GM10248 (cell line): ENCODE measurements at regions not wholly inside any gene's neighbourhood (a gene's known extent, or its start where the extent isn't known, plus 50 kb on each side); places are given as distances from the start of the nearest gene placed in this dataset.

Experiments used
- CTCF ChIA-PET: fragments of 300-600 bp; sonication (Branson Sonifier 250); formaldehyde crosslinking; extraction: SDS; loops from one replicate; lab custom pipeline; 2021; ENCODE audit warnings: antibody characterized with exemption; lab: Yijun Ruan, JAX
- POLR2A ChIA-PET: fragments of 350-650 bp; sonication (Branson Sonifier 250); formaldehyde crosslinking; extraction: SDS; loops from one replicate; lab custom pipeline; 2020; ENCODE audit warnings: antibody characterized with exemption; lab: Yijun Ruan, JAX
- DNase-seq: peaks from one replicate; pipeline ENCODE4 v3.0.0; 2012; ENCODE audit errors: extremely low spot score
- CTCF ChIP-seq: IDR thresholded peaks from 2 replicates; pipeline ENCODE4 v1.5.1; 2012; ENCODE audit warnings: mild to moderate bottlenecking, low read depth; ENCODE audit errors: extremely low read depth, missing control alignments, control extremely low read depth

- ChIA-PET CTCF (no interaction called here), POLR2A (no interaction called here)
- no peak for DNase-seq
- TF ChIP-seq CTCF = no peak
These were observed 361.8 kb downstream of the DOK5 start for GRCh38 chr20:54837226-54837625.

- ChIA-PET POLR2A (no interaction called here), CTCF (no interaction called here)
- no peak for TF ChIP-seq CTCF
- no peak for DNase-seq
These were observed 347.0 kb downstream of the DOK5 start for GRCh38 chr20:54822386-54822785.

GRCh38 chr20:54820392-54820791, 345.0 kb downstream of the DOK5 start:
- ChIA-PET CTCF (interaction anchor here (1.2 kb wide), 1 partner anchor 18 kb away, joined by 3 read pairs; no protein-coding TSS in a partner anchor), POLR2A (no interaction called here)
- TF ChIP-seq CTCF = no peak
- DNase-seq = no peak

- no peak for TF ChIP-seq CTCF
- no peak for DNase-seq
- CTCF ChIA-PET = no interaction called here
- POLR2A ChIA-PET = no interaction called here
These were observed 331.1 kb downstream of the DOK5 start for GRCh38 chr20:54806462-54806861.

GRCh38 chr20:54794874-54795273, 319.5 kb downstream of the DOK5 start:
- ChIA-PET CTCF (no interaction called here), POLR2A (no interaction called here)
- TF ChIP-seq CTCF = no peak
- no peak for DNase-seq

- CTCF ChIA-PET = no interaction called here
- no peak for TF ChIP-seq CTCF
- POLR2A ChIA-PET = no interaction called here
- no peak for DNase-seq
These were observed 318.7 kb downstream of the DOK5 start for GRCh38 chr20:54794110-54794509.
